NK-92 treated with Interleukin-12 subunit alpha and Interleukin-12 subunit beta, amount 100 ng/mL, for 24 hours (cell line): ENCODE measurements at regions not wholly inside any gene's neighbourhood (a gene's known extent, or its start where the extent isn't known, plus 50 kb on each side); places are given as distances from the start of the nearest gene placed in this dataset.
"Not testable (repeated sequence)": the region's sequence is repeated elsewhere in the genome, so short reads cannot be mapped to it uniquely, and the experiment has no call there.

Experiments used
- DNase-seq: peaks from one replicate; lab custom pipeline; 2025; lab: John Stamatoyannopoulos, UW

GRCh38 chr2:132318481-132318880, 98.1 kb upstream of the GPR39 start:
- DNase-seq = not testable (repeated sequence)

GRCh38 chr2:132324005-132324404, 92.6 kb upstream of the GPR39 start:
- not testable (repeated sequence) for DNase-seq

- not testable (repeated sequence) for DNase-seq
Observed at GRCh38 chr2:132332345-132333033, 84.1 kb upstream of the GPR39 start.

- not testable (repeated sequence) for DNase-seq
Observed at GRCh38 chr2:132337135-132337534, 79.5 kb upstream of the GPR39 start.

- not testable (repeated sequence) for DNase-seq
Observed at GRCh38 chr2:132337844-132338243, 78.8 kb upstream of the GPR39 start.

- not testable (repeated sequence) for DNase-seq
Observed at GRCh38 chr2:132347041-132347780, 69.4 kb upstream of the GPR39 start.

GRCh38 chr2:132349092-132349687, 67.4 kb upstream of the GPR39 start:
- DNase-seq = not testable (repeated sequence)

- not testable (repeated sequence) for DNase-seq
Observed at GRCh38 chr2:132351668-132352067, 64.9 kb upstream of the GPR39 start.

- DNase-seq = not testable (repeated sequence)
Observed at GRCh38 chr2:132352481-132353001, 64.1 kb upstream of the GPR39 start.

- not testable (repeated sequence) for DNase-seq
Observed at GRCh38 chr2:132353380-132353779, 63.2 kb upstream of the GPR39 start.

- not testable (repeated sequence) for DNase-seq
Observed at GRCh38 chr2:132360964-132361363, 55.6 kb upstream of the GPR39 start.

- not testable (repeated sequence) for DNase-seq
Observed at GRCh38 chr2:132361498-132361897, 55.1 kb upstream of the GPR39 start.

GRCh38 chr2:132363352-132363751, 53.3 kb upstream of the GPR39 start:
- DNase-seq = not testable (repeated sequence)

GRCh38 chr2:132365963-132366362, 50.6 kb upstream of the GPR39 start:
- DNase-seq = not testable (repeated sequence)

- no peak for DNase-seq
Observed at GRCh38 chr2:132366421-132367180, 50.0 kb upstream of the GPR39 start.
